DOHH2 (cell line): ENCODE measurements at regions not wholly inside any gene's neighbourhood (a gene's known extent, or its start where the extent isn't known, plus 50 kb on each side); places are given as distances from the start of the nearest gene placed in this dataset.

Experiments used
- EZH2phosphoT487 ChIP-seq: fragments of 200-600 bp; sonication (generic); IDR thresholded peaks from 2 replicates; pipeline ENCODE4 v1.6.1; 2017; ENCODE audit warnings: borderline replicate concordance, mild to moderate bottlenecking, antibody characterized with exemption, low read length, moderate library complexity, mixed read lengths
- TF ChIP-seq, protein P1 (sequence below): fragments of 200-600 bp; sonication (generic); IDR thresholded peaks from one replicate; pipeline ENCODE4 v1.5.1; 2014; ENCODE audit warnings: antibody characterized with exemption, mild to moderate bottlenecking, low read depth, low read length; ENCODE audit not compliant: poor library complexity, severe bottlenecking

DNA sequence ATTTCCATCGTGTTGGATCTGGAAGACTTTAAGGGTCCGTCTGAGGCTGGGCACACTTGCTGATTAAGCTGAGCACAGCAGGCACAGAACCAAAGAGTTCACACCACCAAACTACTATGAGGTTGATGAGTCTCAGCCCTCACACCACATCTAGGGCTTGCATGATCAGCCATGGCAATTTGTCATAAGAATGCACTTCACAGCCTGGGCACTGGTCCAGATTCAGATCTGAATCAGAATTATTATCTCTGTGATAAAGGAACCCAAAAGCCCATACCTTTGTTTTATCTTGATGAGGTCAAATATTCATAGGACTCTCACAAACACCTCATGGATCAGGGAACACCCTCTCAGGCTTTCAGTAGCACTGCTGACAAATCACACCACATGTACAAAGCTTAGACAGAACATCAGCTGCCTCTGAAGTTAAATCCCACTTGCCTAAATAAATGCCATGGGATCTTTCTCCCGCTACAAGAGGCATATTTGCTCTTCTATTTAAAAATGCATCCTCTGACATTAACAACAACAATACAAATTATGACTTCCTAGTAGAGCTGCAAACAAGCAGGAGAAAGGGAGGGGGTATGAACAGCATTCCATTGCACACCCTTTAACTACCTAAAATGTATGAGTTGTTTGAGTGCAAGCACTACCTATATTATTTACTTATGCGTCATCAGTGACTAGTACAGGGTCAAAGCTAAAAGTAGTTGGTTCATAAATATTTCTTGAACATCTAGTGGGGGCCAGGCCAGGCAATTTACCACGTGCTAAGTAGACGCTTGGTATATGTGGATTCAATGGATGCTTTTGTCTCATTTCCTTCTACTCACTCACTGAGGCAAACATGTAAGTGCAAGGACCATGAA lies 186.3 kb upstream of the FGF13 start:
- TF ChIP-seq, protein P1, sequence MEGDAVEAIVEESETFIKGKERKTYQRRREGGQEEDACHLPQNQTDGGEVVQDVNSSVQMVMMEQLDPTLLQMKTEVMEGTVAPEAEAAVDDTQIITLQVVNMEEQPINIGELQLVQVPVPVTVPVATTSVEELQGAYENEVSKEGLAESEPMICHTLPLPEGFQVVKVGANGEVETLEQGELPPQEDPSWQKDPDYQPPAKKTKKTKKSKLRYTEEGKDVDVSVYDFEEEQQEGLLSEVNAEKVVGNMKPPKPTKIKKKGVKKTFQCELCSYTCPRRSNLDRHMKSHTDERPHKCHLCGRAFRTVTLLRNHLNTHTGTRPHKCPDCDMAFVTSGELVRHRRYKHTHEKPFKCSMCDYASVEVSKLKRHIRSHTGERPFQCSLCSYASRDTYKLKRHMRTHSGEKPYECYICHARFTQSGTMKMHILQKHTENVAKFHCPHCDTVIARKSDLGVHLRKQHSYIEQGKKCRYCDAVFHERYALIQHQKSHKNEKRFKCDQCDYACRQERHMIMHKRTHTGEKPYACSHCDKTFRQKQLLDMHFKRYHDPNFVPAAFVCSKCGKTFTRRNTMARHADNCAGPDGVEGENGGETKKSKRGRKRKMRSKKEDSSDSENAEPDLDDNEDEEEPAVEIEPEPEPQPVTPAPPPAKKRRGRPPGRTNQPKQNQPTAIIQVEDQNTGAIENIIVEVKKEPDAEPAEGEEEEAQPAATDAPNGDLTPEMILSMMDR, result no peak
- no peak for TF ChIP-seq EZH2phosphoT487
